K562 (cell line): ENCODE measurements at regions not wholly inside any gene's neighbourhood (a gene's known extent, or its start where the extent isn't known, plus 50 kb on each side); places are given as distances from the start of the nearest gene placed in this dataset.

Experiments used
- ATAC-seq: fragments of 200-7000 bp; cut with Tn5 transposase; 3 replicates; pipeline ENCODE4 v1.9.1; 2020; ENCODE audit warnings: moderate library complexity
- BruUV-seq: library from RNA; stranded (reverse); fragments of 400-500 nt; replicated peaks from 2 replicates; lab custom pipeline; 2021; lab: Mats Ljungman, UMichigan
- CTCF ChIA-PET: fragments of 300-600 bp; formaldehyde crosslinking; extraction: SDS; loops from one replicate; lab custom pipeline; 2021; ENCODE audit warnings: low intra/inter-chr PET ratio; lab: Yijun Ruan, JAX
- POLR2A ChIA-PET: fragments of 300-600, 350-650 bp; sonication (Branson Sonifier 250); formaldehyde crosslinking; extraction: SDS; loops from one replicate; lab custom pipeline; 2021; ENCODE audit warnings: antibody characterized with exemption, inconsistent platforms; lab: Yijun Ruan, JAX
- DNase-seq, 4 experiments: peaks; one replicate each; pipeline versions ENCODE4 v3.0.0 to v3.0.0-alpha.2; 2011 to 2018; ENCODE audit warnings: low spot score in 3 of 4, mixed read lengths in 3 of 4; ENCODE audit errors: extremely low read depth in 1 of 4
- FAIRE-seq: peaks from 2 replicates; lab custom pipeline; 2011; peaks lifted over from hg19 to GRCh38; lab: Jason Lieb, UNC
- H2AFZ ChIP-seq: 2 replicates; pipeline ENCODE4 v1.6.0; 2011; ENCODE audit warnings: low read depth, low read length, control low read depth, inconsistent platforms
- H3K27ac ChIP-seq: fragments of 200-600 bp; 3 replicates; pipeline ENCODE4 v1.8.0; 2011; ENCODE audit warnings: low read depth, mild to moderate bottlenecking, control low read depth, inconsistent platforms, low read length, moderate library complexity, mixed read lengths; ENCODE audit errors: extremely low read depth
- H3K27me3 ChIP-seq, 2 experiments: fragments of 300-600 bp in 1 of 2; 2 replicates in 1 of 2; 3 replicates in 1 of 2; pipeline versions ENCODE4 v1.6.0 to v1.8.0; 2011; ENCODE audit warnings: inconsistent platforms in 2 of 2, low read length in 2 of 2, mild to moderate bottlenecking in 1 of 2, mixed read lengths in 1 of 2, moderate library complexity in 1 of 2; ENCODE audit not compliant: control insufficient read depth in 2 of 2, insufficient read depth in 2 of 2
- H3K36me3 ChIP-seq: fragments of 300-600 bp; 3 replicates; pipeline ENCODE4 v1.8.0; 2011; ENCODE audit warnings: mild to moderate bottlenecking, low read length, inconsistent platforms; ENCODE audit not compliant: control insufficient read depth, insufficient read depth
- H3K4me1 ChIP-seq, 2 experiments: fragments of 200-600 bp in 1 of 2; replicated peaks in 1 of 2; 2 replicates in 1 of 2; 3 replicates in 1 of 2; pipeline versions ENCODE4 v1.5.1 to v1.8.0; 2011; ENCODE audit warnings: inconsistent platforms in 2 of 2, low read length in 2 of 2, mild to moderate bottlenecking in 1 of 2, mixed read lengths in 1 of 2, moderate library complexity in 1 of 2; ENCODE audit not compliant: control insufficient read depth in 2 of 2, insufficient read depth in 2 of 2
- H3K4me2 ChIP-seq: 2 replicates; pipeline ENCODE4 v1.6.1; 2011; ENCODE audit warnings: low read length, control low read depth, inconsistent platforms, mixed read lengths; ENCODE audit not compliant: insufficient read depth
- H3K4me3 ChIP-seq: fragments of 200-600 bp; sonication (generic), shearing (Covaris generic); 2 replicates; pipeline ENCODE4 v1.5.1; 2016; ENCODE audit warnings: control low read depth, inconsistent platforms
- H3K79me2 ChIP-seq: fragments of 200-600 bp; 3 replicates; pipeline ENCODE4 v1.8.0; 2011; ENCODE audit warnings: low read length, inconsistent platforms; ENCODE audit not compliant: control insufficient read depth, insufficient read depth
- H3K9ac ChIP-seq, 2 experiments: 2 replicates each; pipeline versions ENCODE4 v1.6.0 to v1.6.1; 2011; ENCODE audit warnings: low read depth in 2 of 2, low read length in 2 of 2, control low read depth in 1 of 2, inconsistent platforms in 1 of 2, mild to moderate bottlenecking in 1 of 2, mixed read lengths in 1 of 2; ENCODE audit not compliant: insufficient read depth in 1 of 2
- H3K9me1 ChIP-seq: one replicate; pipeline ENCODE4 v1.6.0; 2011; ENCODE audit warnings: inconsistent platforms, mild to moderate bottlenecking, low read length, moderate library complexity; ENCODE audit not compliant: control insufficient read depth, insufficient read depth
- H3K9me3 ChIP-seq: replicated peaks from 2 replicates; pipeline ENCODE4 v1.5.1; 2011; ENCODE audit warnings: low read depth, low read length, inconsistent platforms; ENCODE audit not compliant: control insufficient read depth, insufficient read depth
- H4K20me1 ChIP-seq: replicated peaks from 2 replicates; pipeline ENCODE4 v1.6.1; 2011; ENCODE audit warnings: low read length, inconsistent platforms, mixed read lengths; ENCODE audit not compliant: control insufficient read depth, insufficient read depth
- CREB1 ChIP-seq, 2 experiments: sonication (generic) in 1 of 2; formaldehyde crosslinking in 1 of 2; IDR thresholded peaks; 2 replicates each; pipeline versions ENCODE4 v1.6.1 to v1.8.0; 2012 to 2022; ENCODE audit warnings: inconsistent platforms in 1 of 2, mild to moderate bottlenecking in 1 of 2, missing genetic modification reagents in 1 of 2, moderate library complexity in 1 of 2
- HNRNPK ChIP-seq: fragments of 200-400 bp; formaldehyde crosslinking; IDR thresholded peaks from one replicate; pipeline ENCODE4 v1.6.1; 2018; ENCODE audit warnings: mild to moderate bottlenecking, low read depth, low read length; ENCODE audit not compliant: poor library complexity, severe bottlenecking
- NR3C1 ChIP-seq: sonication (generic); formaldehyde crosslinking; IDR thresholded peaks from 2 replicates; pipeline ENCODE4 v1.8.1; 2022; ENCODE audit warnings: missing genetic modification reagents
- POLR2B ChIP-seq: fragments of 450-650 bp; IDR thresholded peaks from 2 replicates; pipeline ENCODE4 v1.6.1; 2018; ENCODE audit warnings: low read depth; ENCODE audit not compliant: partially characterized antibody
- RHOXF2B ChIP-seq: fragments of 250-450 bp; sonication (Bioruptor Pico); conservative IDR thresholded peaks from 2 replicates; pipeline ENCODE4 v1.5.1; 2021
- WGBS: fragments of 100-300 bp; shearing (Covaris generic); methylation state at CpG from one replicate; pipeline ENCODE4 v1.1.6; 2016; ENCODE audit warnings: low coverage, mixed read lengths; ENCODE audit not compliant: insufficient coverage; ENCODE audit errors: missing lambda C conversion rate; 5-methylcytosine and 5-hydroxymethylcytosine counted together
- in situ Hi-C: fragments of 300-500 bp; cut with MboI; formaldehyde crosslinking; loops from 4 replicates; pipeline ENCODE4 v1.15.0; 2018; ENCODE audit warnings: inconsistent platforms, mixed read lengths
- intact Hi-C: fragments of 100-400 bp; cut with micrococcal nuclease; formaldehyde crosslinking; loops from 2 replicates; pipeline ENCODE4 v1.14.2; 2022
- TF ChIP-seq, protein P1 (sequence below): fragments of 450-650 bp; formaldehyde crosslinking; IDR thresholded peaks from 2 replicates; pipeline ENCODE4 v1.4.0; 2022; ENCODE audit warnings: missing genetic modification characterization
- TF ChIP-seq, protein P2 (sequence below): sonication (generic); formaldehyde crosslinking; IDR thresholded peaks from 2 replicates; pipeline ENCODE4 v1.5.0; 2020; ENCODE audit warnings: missing genetic modification reagents

DNA sequence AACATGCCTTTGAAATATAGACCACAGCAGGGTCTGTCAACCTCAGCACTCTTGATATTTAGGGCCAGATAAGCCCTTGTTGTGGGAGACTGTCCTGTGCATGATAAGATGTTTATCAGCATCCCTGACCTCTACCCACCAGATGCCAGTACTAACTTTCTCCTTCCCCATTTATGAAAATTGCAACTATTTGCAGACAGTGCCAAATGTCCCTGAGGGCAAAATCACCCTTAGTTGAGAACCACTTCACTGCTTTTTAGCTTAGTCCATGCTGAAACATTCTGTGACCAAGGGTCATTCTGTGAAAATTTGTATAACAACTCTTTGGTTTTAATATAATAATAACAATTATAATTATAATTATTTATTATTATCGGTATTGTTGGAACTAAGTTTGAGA is 1032.4 kb downstream of the MCTP2 start:
- no peaks in the 10 kb centered on the region for H3K36me3 ChIP-seq
- no peak overlapping the region for H3K27ac ChIP-seq
- no peaks in the 10 kb centered on the region for H3K79me2 ChIP-seq
- H3K4me3 ChIP-seq = no peak overlapping the region
- H3K4me1 ChIP-seq = peaks cover 0 to 4% of the 10 kb centered on the region in 2 experiments; a peak in 3 of 5 replicates
- 0% methylated on average over 1 of the region's 1 CpG for whole genome bisulfite sequencing
- BruUV-seq = no TSS peak
- FAIRE-seq (no peak), DNase-seq (no peak), ATAC-seq (no peak)
- CTCF ChIA-PET = no interaction called here
- in situ Hi-C loops (loop anchor here (10.0 kb wide), 1 partner anchor 1971 kb away; no protein-coding TSS in a partner anchor), intact Hi-C loops (loop anchor here (5.0 kb wide), 1 partner anchor 1974 kb away; no protein-coding TSS in a partner anchor)
- POLR2A ChIA-PET = no interaction called here
- H2AFZ ChIP-seq = no peak overlapping the region
- H3K4me2 ChIP-seq = no peak overlapping the region
- TF ChIP-seq, protein P1, sequence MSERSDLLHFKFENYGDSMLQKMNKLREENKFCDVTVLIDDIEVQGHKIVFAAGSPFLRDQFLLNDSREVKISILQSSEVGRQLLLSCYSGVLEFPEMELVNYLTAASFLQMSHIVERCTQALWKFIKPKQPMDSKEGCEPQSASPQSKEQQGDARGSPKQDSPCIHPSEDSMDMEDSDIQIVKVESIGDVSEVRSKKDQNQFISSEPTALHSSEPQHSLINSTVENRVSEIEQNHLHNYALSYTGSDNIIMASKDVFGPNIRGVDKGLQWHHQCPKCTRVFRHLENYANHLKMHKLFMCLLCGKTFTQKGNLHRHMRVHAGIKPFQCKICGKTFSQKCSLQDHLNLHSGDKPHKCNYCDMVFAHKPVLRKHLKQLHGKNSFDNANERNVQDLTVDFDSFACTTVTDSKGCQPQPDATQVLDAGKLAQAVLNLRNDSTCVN (CRISPR knock-in tag) = no peak
- TF ChIP-seq CREB1 (IDR thresholded peaks at IDR 0.05) (no peak), CREB1 (CRISPR knock-in tag; IDR thresholded peaks at IDR 0.05) (no peak), HNRNPK (no peak), POLR2B (no peak), NR3C1 (no peak), RHOXF2B (CRISPR knock-in tag) (no peak)
- TF ChIP-seq, protein P2, sequence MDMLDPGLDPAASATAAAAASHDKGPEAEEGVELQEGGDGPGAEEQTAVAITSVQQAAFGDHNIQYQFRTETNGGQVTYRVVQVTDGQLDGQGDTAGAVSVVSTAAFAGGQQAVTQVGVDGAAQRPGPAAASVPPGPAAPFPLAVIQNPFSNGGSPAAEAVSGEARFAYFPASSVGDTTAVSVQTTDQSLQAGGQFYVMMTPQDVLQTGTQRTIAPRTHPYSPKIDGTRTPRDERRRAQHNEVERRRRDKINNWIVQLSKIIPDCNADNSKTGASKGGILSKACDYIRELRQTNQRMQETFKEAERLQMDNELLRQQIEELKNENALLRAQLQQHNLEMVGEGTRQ = no peak
- peaks cover 2 to 9% of the 10 kb centered on the region in 2 experiments; a peak in 2 of 5 replicates for H3K27me3 ChIP-seq
- no peak overlapping the region for H3K9ac ChIP-seq
- no peaks in the 10 kb centered on the region for H3K9me3 ChIP-seq
- no peaks in the 10 kb centered on the region for H3K9me1 ChIP-seq
- no peaks in the 10 kb centered on the region for H4K20me1 ChIP-seq
